CD4-positive, alpha-beta T cell treated with Interleukin-17A for 1 hour (primary cell): ENCODE measurements at regions not wholly inside any gene's neighbourhood (a gene's known extent, or its start where the extent isn't known, plus 50 kb on each side); places are given as distances from the start of the nearest gene placed in this dataset.

Source experiments
- DNase-seq: peaks from one replicate; pipeline ENCODE4 v3.0.0-alpha.2; 2020

GRCh38 chr2:120401275-120402066 lies 55.5 kb downstream of the INHBB start:
- no peak for DNase-seq

GRCh38 chr2:120402067-120402433 lies 56.1 kb downstream of the INHBB start:
- DNase-seq: no peak

GRCh38 chr2:120402508-120402907 lies 56.6 kb downstream of the INHBB start:
- no peak for DNase-seq

GRCh38 chr2:120403261-120403660 lies 57.3 kb downstream of the INHBB start:
- no peak for DNase-seq

GRCh38 chr2:120403676-120404075 lies 57.7 kb downstream of the INHBB start:
- DNase-seq: no peak

GRCh38 chr2:120404274-120404673 lies 58.3 kb downstream of the INHBB start:
- no peak for DNase-seq

GRCh38 chr2:120404941-120405758 lies 59.2 kb downstream of the INHBB start:
- no peak for DNase-seq

GRCh38 chr2:120405759-120406099 lies 59.8 kb downstream of the INHBB start:
- DNase-seq: no peak

GRCh38 chr2:120406566-120406965 lies 60.6 kb downstream of the INHBB start:
- DNase-seq: no peak

GRCh38 chr2:120410487-120410886 lies 64.6 kb downstream of the INHBB start:
- DNase-seq: no peak

- DNase-seq: no peak
These were observed 69.1 kb downstream of the INHBB start for GRCh38 chr2:120415060-120415459.

- DNase-seq: no peak
These were observed 70.0 kb downstream of the INHBB start for GRCh38 chr2:120415728-120416509.

GRCh38 chr2:120418174-120418787 lies 72.3 kb downstream of the INHBB start:
- DNase-seq: no peak

GRCh38 chr2:120419073-120419472 lies 73.1 kb downstream of the INHBB start:
- no peak for DNase-seq

GRCh38 chr2:120419955-120420354 lies 74.0 kb downstream of the INHBB start:
- DNase-seq: no peak

GRCh38 chr2:120421126-120421829 lies 75.3 kb downstream of the INHBB start:
- DNase-seq: no peak

GRCh38 chr2:120421830-120422175 lies 75.9 kb downstream of the INHBB start:
- DNase-seq: no peak

- DNase-seq: no peak
These were observed 76.7 kb downstream of the INHBB start for GRCh38 chr2:120422465-120423160.

- no peak for DNase-seq
These were observed 77.4 kb downstream of the INHBB start for GRCh38 chr2:120423167-120423943.

GRCh38 chr2:120424274-120424796 lies 78.4 kb downstream of the INHBB start:
- DNase-seq: no peak

- DNase-seq: no peak
These were observed 79.1 kb downstream of the INHBB start for GRCh38 chr2:120425014-120425413.
